ENCODE measurements at regions not wholly inside any gene's neighbourhood (a gene's known extent, or its start where the extent isn't known, plus 50 kb on each side); places are given as distances from the start of the nearest gene placed in this dataset.

GRCh38 chr21:43292866-43293142, 124.0 kb downstream of the CRYAA start (continued):
- no peak for TF ChIP-seq ZNF462 (CRISPR knock-in tag; IDR thresholded peaks at IDR 0.05)
- TF ChIP-seq ZNF114 (CRISPR knock-in tag; IDR thresholded peaks at IDR 0.05), result no peak
- TF ChIP-seq NANOG (IDR thresholded peaks at IDR 0.05; ENCODE audit: borderline replicate concordance), result no peak
- no peak for TF ChIP-seq STAT1 (IDR thresholded peaks at IDR 0.05; ENCODE audit: unreplicated experiment)

- Histone ChIP-seq H3K27ac (ENCODE audit: low read depth) (no peak overlapping the region), H3K4me3 (no peak overlapping the region), H3K4me2 (no peak overlapping the region), H3K79me2 (replicated peaks; ENCODE audit: insufficient read depth) (no peaks in the 10 kb centered on the region), H3K4me1 (ENCODE audit: insufficient read depth) (no peaks in the 10 kb centered on the region), H4K20me1 (replicated peaks; ENCODE audit: insufficient read depth) (no peaks in the 10 kb centered on the region), H2AFZ (no peak overlapping the region), H3K36me3 (ENCODE audit: insufficient read depth) (no peaks in the 10 kb centered on the region), H3K27me3 (ENCODE audit: insufficient read depth) (no peaks in the 10 kb centered on the region), H3K9me2 (ENCODE audit: insufficient read depth) (no peaks in the 10 kb centered on the region), H3F3A (replicated peaks; ENCODE audit: low read depth) (no peaks in the 10 kb centered on the region)
- Mint-ChIP-seq H3K9me3 (no peaks in the 10 kb centered on the region), H3K4me1 (no peaks in the 10 kb centered on the region), H3K36me3 (ENCODE audit: low read depth) (no peaks in the 10 kb centered on the region), H3K27me3 (ENCODE audit: insufficient read depth, low read depth, poor library complexity) (peaks cover 2% of the 10 kb centered on the region), H3K27ac (no peak overlapping the region), H3K4me3 (no peak overlapping the region)
- DNase-seq (ENCODE audit: low spot score) (no peak), ATAC-seq (no peak)
- TF ChIP-seq ZNF114 (CRISPR knock-in tag; IDR thresholded peaks at IDR 0.05), result no peak
- TF ChIP-seq ZNF331 (CRISPR knock-in tag; IDR thresholded peaks at IDR 0.05; ENCODE audit: low read depth), result no peak
- no peak for TF ChIP-seq STAT1 (IDR thresholded peaks at IDR 0.05; ENCODE audit: unreplicated experiment)
- TF ChIP-seq JUNB (IDR thresholded peaks at IDR 0.05; ENCODE audit: unreplicated experiment), result no peak
- no peak for TF ChIP-seq ZNF462 (CRISPR knock-in tag; IDR thresholded peaks at IDR 0.05)
- TF ChIP-seq POLR2AphosphoS5 (IDR thresholded peaks at IDR 0.05; ENCODE audit: low read depth), result no peak
- TF ChIP-seq CREB1 (CRISPR knock-in tag; IDR thresholded peaks at IDR 0.05; ENCODE audit: low read depth), result no peak
Observed at GRCh38 chr21:43292041-43292865, 123.4 kb downstream of the CRYAA start.

Measured in GM23338 (cell line).